HCT116 (cell line): ENCODE measurements at regions not wholly inside any gene's neighbourhood (a gene's known extent, or its start where the extent isn't known, plus 50 kb on each side); places are given as distances from the start of the nearest gene placed in this dataset.

ENCODE experiments used
- ATAC-seq: fragments of 200-7000 bp; cut with Tn5 transposase; 2 replicates; pipeline ENCODE4 v1.9.1; 2020; ENCODE audit warnings: mild to moderate bottlenecking, moderate library complexity
- BruUV-seq: library from RNA; stranded (reverse); fragments of 400-500 nt; replicated peaks from 2 replicates; lab custom pipeline; 2021; lab: Mats Ljungman, UMichigan
- CTCF ChIA-PET: fragments of 300-600 bp; sonication (Branson Sonifier 250); formaldehyde crosslinking; loops from one replicate; lab custom pipeline; 2021; ENCODE audit warnings: antibody characterized with exemption; lab: Charles Lee
- POLR2A ChIA-PET: fragments of 300-600, 350-600 bp; sonication (Branson Sonifier 250); formaldehyde crosslinking; loops from one replicate; lab custom pipeline; 2021; ENCODE audit warnings: antibody characterized with exemption; lab: Charles Lee
- RAD21 ChIA-PET, 2 experiments: fragments of 300-600 bp; sonication (Branson Sonifier 250); formaldehyde crosslinking; loops; one replicate each; lab custom pipeline; 2023; ENCODE audit warnings: low total read pairs in 2 of 2; ENCODE audit not compliant: uncharacterized antibody in 2 of 2, unreplicated experiment in 2 of 2, low non-redundant PET in 1 of 2; lab: Charles Lee
- DNase-seq: peaks from one replicate; pipeline ENCODE4 v3.0.0-alpha.2; 2010; ENCODE audit warnings: low read depth, low spot score
- H2AFZ ChIP-seq: fragments of 200-600 bp; shearing (Covaris generic), sonication (generic); 2 replicates; pipeline ENCODE4 v1.6.1; 2017; ENCODE audit warnings: low read depth, mixed run types, mixed read lengths, antibody characterized with exemption, low read length; ENCODE audit not compliant: poor library complexity, severe bottlenecking
- H3K27ac ChIP-seq: 2 replicates; pipeline ENCODE4 v1.5.1; 2012; ENCODE audit warnings: low read depth, low read length
- H3K27me3 ChIP-seq: fragments of 200-600 bp; sonication (generic); 2 replicates; pipeline ENCODE4 v1.6.1; 2016; ENCODE audit warnings: mixed run types, low read length, mixed read lengths; ENCODE audit not compliant: insufficient read depth
- H3K36me3 ChIP-seq, 2 experiments: fragments of 200-500 bp in 1 of 2; fragments of 200-600 bp in 1 of 2; sonication (Bioruptor generic) in 1 of 2; sonication (generic) in 1 of 2; 2 replicates each; pipeline versions ENCODE4 v1.5.1 to v1.6.1; 2014 to 2016; ENCODE audit warnings: low read length in 2 of 2, inconsistent platforms in 1 of 2, mixed read lengths in 1 of 2, mixed run types in 1 of 2; ENCODE audit not compliant: insufficient read depth in 2 of 2, control insufficient read depth in 1 of 2
- H3K4me1 ChIP-seq, 2 experiments: fragments of 200-600 bp in 1 of 2; sonication (generic) in 1 of 2; 2 replicates each; pipeline versions ENCODE4 v1.5.1 to v1.6.1; 2012 to 2017; ENCODE audit warnings: low read length in 2 of 2, inconsistent platforms in 1 of 2, mild to moderate bottlenecking in 1 of 2, mixed read lengths in 1 of 2, mixed run types in 1 of 2, moderate library complexity in 1 of 2; ENCODE audit not compliant: insufficient read depth in 2 of 2, control insufficient read depth in 1 of 2
- H3K4me2 ChIP-seq: fragments of 200-600 bp; sonication (generic); 2 replicates; pipeline ENCODE4 v1.6.1; 2017; ENCODE audit warnings: mixed run types, low read length, mixed read lengths
- H3K4me3 ChIP-seq, 2 experiments: fragments of 200-600 bp in 1 of 2; sonication (generic) in 1 of 2; replicated peaks in 1 of 2; 2 replicates each; pipeline ENCODE4 v1.5.1; 2011 to 2016; ENCODE audit warnings: low read length in 2 of 2, control low read depth in 1 of 2, low read depth in 1 of 2, mild to moderate bottlenecking in 1 of 2, mixed read lengths in 1 of 2, mixed run types in 1 of 2
- H3K79me2 ChIP-seq: fragments of 200-600 bp; sonication (generic); 2 replicates; pipeline ENCODE4 v1.6.1; 2017; ENCODE audit warnings: mild to moderate bottlenecking, mixed run types, low read length, moderate library complexity, mixed read lengths; ENCODE audit not compliant: insufficient read depth
- H3K9ac ChIP-seq: fragments of 200-600 bp; sonication (generic); 2 replicates; pipeline ENCODE4 v1.6.1; 2016; ENCODE audit warnings: low read length, mixed read lengths
- H3K9me2 ChIP-seq: fragments of 200-600 bp; sonication (generic), shearing (Covaris generic); 2 replicates; pipeline ENCODE4 v1.6.1; 2017; ENCODE audit warnings: mixed run types, mild to moderate bottlenecking, moderate library complexity; ENCODE audit not compliant: insufficient read depth
- H3K9me3 ChIP-seq, 2 experiments: fragments of 200-500 bp in 1 of 2; fragments of 200-600 bp in 1 of 2; sonication (Bioruptor generic) in 1 of 2; sonication (generic) in 1 of 2; 2 replicates each; pipeline ENCODE4 v1.6.1; 2014 to 2017; ENCODE audit warnings: low read length in 2 of 2, mixed read lengths in 2 of 2, inconsistent platforms in 1 of 2, low read depth in 1 of 2, mild to moderate bottlenecking in 1 of 2, mixed run types in 1 of 2, moderate library complexity in 1 of 2; ENCODE audit not compliant: control insufficient read depth in 1 of 2, insufficient read depth in 1 of 2
- H4K20me1 ChIP-seq: fragments of 200-600 bp; sonication (generic), shearing (Covaris generic); 2 replicates; pipeline ENCODE4 v1.6.1; 2017; ENCODE audit warnings: mixed run types, mild to moderate bottlenecking, moderate library complexity; ENCODE audit not compliant: insufficient read depth
- CEBPB ChIP-seq: IDR thresholded peaks from 2 replicates; pipeline ENCODE4 v1.6.1; 2012; ENCODE audit warnings: low read depth
- CTCF ChIP-seq, 3 experiments: fragments of 200-600 bp in 1 of 3; sonication (generic) in 1 of 3; IDR thresholded peaks in 2 of 3; conservative IDR thresholded peaks in 1 of 3; 2 replicates each; pipeline ENCODE4 v1.5.1; 2012 to 2017; ENCODE audit warnings: low read depth in 2 of 3, low read length in 2 of 3, antibody characterized with exemption in 1 of 3, borderline replicate concordance in 1 of 3, control low read depth in 1 of 3, mild to moderate bottlenecking in 1 of 3, mixed read lengths in 1 of 3, mixed run types in 1 of 3, moderate library complexity in 1 of 3; ENCODE audit not compliant: insufficient read depth in 1 of 3
- EGR1 ChIP-seq: IDR thresholded peaks from 2 replicates; pipeline ENCODE4 v1.6.1; 2012; ENCODE audit warnings: low read depth
- EZH2 ChIP-seq: fragments of 200-600 bp; sonication (generic); IDR thresholded peaks from 2 replicates; pipeline ENCODE4 v1.6.1; 2017; ENCODE audit warnings: antibody characterized with exemption, mixed run types
- FOSL1 ChIP-seq: IDR thresholded peaks from 2 replicates; pipeline ENCODE4 v1.6.1; 2012; ENCODE audit warnings: low read depth
- JUND ChIP-seq: IDR thresholded peaks from 2 replicates; pipeline ENCODE4 v1.6.1; 2012
- SP1 ChIP-seq: IDR thresholded peaks from 2 replicates; pipeline ENCODE4 v1.6.1; 2012; ENCODE audit warnings: low read depth
- SRF ChIP-seq: IDR thresholded peaks from 2 replicates; pipeline ENCODE4 v1.6.1; 2012; ENCODE audit warnings: low read depth
- intact Hi-C: fragments of 100-400 bp; cut with micrococcal nuclease; formaldehyde crosslinking; loops from 2 replicates; pipeline ENCODE4 v1.10.0; 2022
- TF ChIP-seq, protein P1 (sequence below): IDR thresholded peaks from 2 replicates; pipeline ENCODE4 v1.6.1; 2012
- TF ChIP-seq, protein P2 (sequence below): IDR thresholded peaks from 2 replicates; pipeline ENCODE4 v1.6.1; 2011; ENCODE audit warnings: mild to moderate bottlenecking, low read length, moderate library complexity; ENCODE audit not compliant: insufficient replicate concordance; ENCODE audit errors: extremely low read depth

DNA sequence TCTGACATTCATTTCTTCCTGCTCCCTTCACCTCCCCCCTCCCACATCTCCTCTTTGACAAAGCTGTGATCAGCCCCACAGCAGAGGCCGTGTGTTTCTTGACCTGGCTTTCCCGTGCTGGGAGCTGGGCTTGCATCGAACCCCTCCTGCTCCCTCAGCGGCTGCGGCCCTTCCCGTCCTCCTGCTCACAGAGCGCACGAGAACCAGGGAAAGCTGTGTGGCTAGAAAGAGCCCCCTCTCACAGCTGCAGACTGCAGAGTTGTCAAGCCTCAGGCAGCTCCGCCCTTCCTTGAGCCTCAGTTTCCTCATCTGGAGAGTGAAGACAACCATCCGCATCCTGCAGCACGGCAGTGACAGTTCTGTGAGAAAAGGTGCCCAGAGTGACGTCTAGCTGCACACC lies 65.7 kb upstream of the GLI2 start:
- H3K9me2 ChIP-seq = no peaks in the 10 kb centered on the region
- H3K9ac ChIP-seq = no peak overlapping the region
- ATAC-seq (no peak), DNase-seq (no peak)
- H2AFZ ChIP-seq = peak overlapping the region; percentile 3
- RAD21 ChIA-PET = no interaction called here
- intact Hi-C loops = no loop called here
- CTCF ChIA-PET = interaction anchor here (1.4 to 2.3 kb wide), 2 partner anchors 327 to 459 kb away, joined by 3 to 8 read pairs; no protein-coding TSS in a partner anchor
- no peaks in the 10 kb centered on the region for H3K36me3 ChIP-seq
- no peaks in the 10 kb centered on the region for H3K27me3 ChIP-seq
- no peak for TF ChIP-seq SP1
- BruUV-seq = no TSS peak
- H3K4me3 ChIP-seq = no peak overlapping the region
- H3K4me1 ChIP-seq = peaks cover 6 to 17% of the 10 kb centered on the region in 2 experiments; a peak in 3 of 4 replicates
- no peaks in the 10 kb centered on the region for H4K20me1 ChIP-seq
- H3K79me2 ChIP-seq = no peaks in the 10 kb centered on the region
- 0 out of 4 replicates have a peak, but pooled peaks cover 0 to 5% of the 10 kb centered on the region in 2 experiments for H3K9me3 ChIP-seq
- H3K27ac ChIP-seq = no peak overlapping the region
- H3K4me2 ChIP-seq = peak overlapping the region; percentile 60
- POLR2A ChIA-PET = interaction anchor here (1.0 to 1.9 kb wide), 3 partner anchors 117 to 405 kb away, joined by 3 to 7 read pairs (median 3); no protein-coding TSS in a partner anchor

DNA sequence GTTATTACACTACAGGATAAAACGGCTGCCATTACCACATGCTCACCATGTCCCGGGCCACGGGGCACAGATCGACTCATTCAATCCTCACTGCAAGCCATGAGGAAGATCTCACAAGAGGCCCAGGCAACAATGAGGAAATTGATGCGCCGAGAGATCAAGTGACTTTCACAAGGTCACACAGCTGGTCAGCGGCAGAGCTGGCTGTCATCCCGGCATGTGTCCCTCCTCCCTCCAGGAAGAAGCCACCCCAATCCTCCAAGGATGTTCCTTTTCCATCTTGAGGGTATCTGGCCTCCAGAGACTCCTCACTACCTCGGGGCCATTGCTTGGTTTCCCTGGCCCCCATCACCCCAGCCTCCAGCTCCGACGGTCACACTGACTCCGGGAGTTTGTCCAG lies 65.3 kb upstream of the GLI2 start:
- Histone ChIP-seq H3K4me3 (no peak overlapping the region), H3K27ac (no peak overlapping the region), H2AFZ (no peak overlapping the region), H4K20me1 (no peaks in the 10 kb centered on the region), H3K36me3 (no peaks in the 10 kb centered on the region), H3K9ac (no peak overlapping the region), H3K79me2 (no peaks in the 10 kb centered on the region), H3K27me3 (no peaks in the 10 kb centered on the region), H3K4me1 (peaks cover 6 to 20% of the 10 kb centered on the region in 2 experiments; a peak in 3 of 4 replicates), H3K4me2 (no peak overlapping the region), H3K9me3 (0 out of 4 replicates have a peak, but pooled peaks cover 0 to 5% of the 10 kb centered on the region in 2 experiments), H3K9me2 (no peaks in the 10 kb centered on the region)
- CTCF ChIA-PET = interaction anchor here (1.4 to 2.3 kb wide), 3 partner anchors 327 to 458 kb away, joined by 3 to 8 read pairs (median 5); no protein-coding TSS in a partner anchor
- POLR2A ChIA-PET = interaction anchor here (1.2 to 1.9 kb wide), 2 partner anchors 327 to 404 kb away, joined by 3 to 7 read pairs; no protein-coding TSS in a partner anchor
- ATAC-seq = no peak
- TF ChIP-seq, protein P1, sequence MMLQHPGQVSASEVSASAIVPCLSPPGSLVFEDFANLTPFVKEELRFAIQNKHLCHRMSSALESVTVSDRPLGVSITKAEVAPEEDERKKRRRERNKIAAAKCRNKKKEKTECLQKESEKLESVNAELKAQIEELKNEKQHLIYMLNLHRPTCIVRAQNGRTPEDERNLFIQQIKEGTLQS = no peak
- no peak for TF ChIP-seq SRF
- no peak for TF ChIP-seq FOSL1
- no peak for TF ChIP-seq EGR1
- TF ChIP-seq SP1 = no peak
- TF ChIP-seq CEBPB = no peak
- TF ChIP-seq, protein P2, sequence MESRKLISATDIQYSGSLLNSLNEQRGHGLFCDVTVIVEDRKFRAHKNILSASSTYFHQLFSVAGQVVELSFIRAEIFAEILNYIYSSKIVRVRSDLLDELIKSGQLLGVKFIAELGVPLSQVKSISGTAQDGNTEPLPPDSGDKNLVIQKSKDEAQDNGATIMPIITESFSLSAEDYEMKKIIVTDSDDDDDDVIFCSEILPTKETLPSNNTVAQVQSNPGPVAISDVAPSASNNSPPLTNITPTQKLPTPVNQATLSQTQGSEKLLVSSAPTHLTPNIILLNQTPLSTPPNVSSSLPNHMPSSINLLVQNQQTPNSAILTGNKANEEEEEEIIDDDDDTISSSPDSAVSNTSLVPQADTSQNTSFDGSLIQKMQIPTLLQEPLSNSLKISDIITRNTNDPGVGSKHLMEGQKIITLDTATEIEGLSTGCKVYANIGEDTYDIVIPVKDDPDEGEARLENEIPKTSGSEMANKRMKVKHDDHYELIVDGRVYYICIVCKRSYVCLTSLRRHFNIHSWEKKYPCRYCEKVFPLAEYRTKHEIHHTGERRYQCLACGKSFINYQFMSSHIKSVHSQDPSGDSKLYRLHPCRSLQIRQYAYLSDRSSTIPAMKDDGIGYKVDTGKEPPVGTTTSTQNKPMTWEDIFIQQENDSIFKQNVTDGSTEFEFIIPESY = no peak
- no peak for TF ChIP-seq JUND
- no peak for TF ChIP-seq CTCF (IDR thresholded peaks at IDR 0.05 in 2 of 3, conservative IDR thresholded peaks at IDR 0.05 in 1 of 3; ENCODE audit: borderline replicate concordance in 1 of 3, insufficient read depth in 1 of 3, low read depth in 2 of 3, low read length in 2 of 3)
- no peak for TF ChIP-seq EZH2
- BruUV-seq = no TSS peak
- RAD21 ChIA-PET = no interaction called here
- no peak for DNase-seq
- intact Hi-C loops = no loop called here
